ENCODE measurements at regions not wholly inside any gene's neighbourhood (a gene's known extent, or its start where the extent isn't known, plus 50 kb on each side); places are given as distances from the start of the nearest gene placed in this dataset.

DNA sequence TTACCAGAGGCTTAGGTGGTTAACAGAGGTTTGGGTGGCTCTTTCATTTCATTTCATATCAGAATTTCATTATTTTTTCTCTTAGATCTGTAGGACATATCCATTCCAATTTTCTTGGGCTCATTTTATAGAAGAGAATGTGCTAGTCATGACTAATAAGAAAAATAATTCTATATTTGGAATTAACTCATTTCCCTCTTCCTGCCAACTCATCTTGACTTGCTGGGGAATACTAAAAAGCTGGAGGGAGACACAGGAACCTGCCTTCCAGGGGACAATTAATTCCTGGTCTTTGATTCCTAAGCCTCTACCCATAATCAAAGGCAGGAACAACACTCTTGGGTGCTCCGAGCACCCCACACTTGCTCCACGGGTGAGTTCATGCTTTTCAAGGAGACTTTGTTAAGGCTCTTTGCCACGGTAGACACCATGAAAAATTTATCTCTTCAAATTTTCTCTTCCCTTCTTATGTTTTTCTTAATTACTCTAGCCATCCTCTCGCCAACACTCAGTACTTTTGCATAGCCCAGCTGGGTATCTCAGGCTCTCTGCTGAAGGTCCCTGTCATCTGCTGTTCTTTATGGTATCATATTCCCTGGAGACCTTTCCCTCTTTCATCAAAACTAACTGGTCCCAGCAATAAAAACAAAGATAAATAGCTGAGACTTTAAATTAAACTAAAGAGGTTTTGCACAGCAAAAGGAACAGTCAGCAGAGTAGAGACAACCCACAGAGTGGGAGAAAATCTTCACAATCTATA lies 273.9 kb downstream of the NPR3 start:
- Histone ChIP-seq H3K36me3 (no peaks in the 10 kb centered on the region), H3K27ac (no peak overlapping the region), H3K4me3 (no peak overlapping the region), H3K27me3 (no peaks in the 10 kb centered on the region), H3K4me1 (no peaks in the 10 kb centered on the region), H3K9me3 (peaks cover 0 to 14% (median 0%) of the 10 kb centered on the region in 11 donors)
- WGBS, 2 donors: 67 to 70% methylated on average over 4 of the region's 4 CpGs
- DNase-seq: no peak
- TF ChIP-seq, protein P1, sequence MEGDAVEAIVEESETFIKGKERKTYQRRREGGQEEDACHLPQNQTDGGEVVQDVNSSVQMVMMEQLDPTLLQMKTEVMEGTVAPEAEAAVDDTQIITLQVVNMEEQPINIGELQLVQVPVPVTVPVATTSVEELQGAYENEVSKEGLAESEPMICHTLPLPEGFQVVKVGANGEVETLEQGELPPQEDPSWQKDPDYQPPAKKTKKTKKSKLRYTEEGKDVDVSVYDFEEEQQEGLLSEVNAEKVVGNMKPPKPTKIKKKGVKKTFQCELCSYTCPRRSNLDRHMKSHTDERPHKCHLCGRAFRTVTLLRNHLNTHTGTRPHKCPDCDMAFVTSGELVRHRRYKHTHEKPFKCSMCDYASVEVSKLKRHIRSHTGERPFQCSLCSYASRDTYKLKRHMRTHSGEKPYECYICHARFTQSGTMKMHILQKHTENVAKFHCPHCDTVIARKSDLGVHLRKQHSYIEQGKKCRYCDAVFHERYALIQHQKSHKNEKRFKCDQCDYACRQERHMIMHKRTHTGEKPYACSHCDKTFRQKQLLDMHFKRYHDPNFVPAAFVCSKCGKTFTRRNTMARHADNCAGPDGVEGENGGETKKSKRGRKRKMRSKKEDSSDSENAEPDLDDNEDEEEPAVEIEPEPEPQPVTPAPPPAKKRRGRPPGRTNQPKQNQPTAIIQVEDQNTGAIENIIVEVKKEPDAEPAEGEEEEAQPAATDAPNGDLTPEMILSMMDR (IDR thresholded peaks at IDR 0.05): no peak
- ATAC-seq: no peak
- intact Hi-C loops (cut with DNase I): no loop called here

DNA sequence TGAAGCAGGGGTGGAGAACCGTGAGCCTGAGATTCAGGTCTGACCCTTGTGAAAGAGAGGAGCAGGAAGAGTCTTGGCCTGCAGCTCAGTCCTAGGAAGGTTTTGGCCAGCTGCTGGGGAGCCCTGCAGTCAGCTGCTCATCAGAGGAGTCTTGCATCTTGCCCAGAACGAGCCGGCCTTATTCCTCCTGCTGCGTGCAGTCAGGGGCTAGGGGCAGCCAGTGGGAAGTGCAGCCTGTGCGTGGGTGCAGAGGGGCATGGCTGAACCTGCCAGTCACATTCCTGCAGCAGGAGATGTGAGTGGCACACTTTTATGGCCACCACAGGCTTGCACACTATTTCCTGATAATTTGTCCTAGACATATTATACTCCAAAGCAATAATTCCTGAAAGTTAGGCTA lies 278.7 kb downstream of the NPR3 start:
- TF ChIP-seq, protein P1 (IDR thresholded peaks at IDR 0.05): no peak

DNA sequence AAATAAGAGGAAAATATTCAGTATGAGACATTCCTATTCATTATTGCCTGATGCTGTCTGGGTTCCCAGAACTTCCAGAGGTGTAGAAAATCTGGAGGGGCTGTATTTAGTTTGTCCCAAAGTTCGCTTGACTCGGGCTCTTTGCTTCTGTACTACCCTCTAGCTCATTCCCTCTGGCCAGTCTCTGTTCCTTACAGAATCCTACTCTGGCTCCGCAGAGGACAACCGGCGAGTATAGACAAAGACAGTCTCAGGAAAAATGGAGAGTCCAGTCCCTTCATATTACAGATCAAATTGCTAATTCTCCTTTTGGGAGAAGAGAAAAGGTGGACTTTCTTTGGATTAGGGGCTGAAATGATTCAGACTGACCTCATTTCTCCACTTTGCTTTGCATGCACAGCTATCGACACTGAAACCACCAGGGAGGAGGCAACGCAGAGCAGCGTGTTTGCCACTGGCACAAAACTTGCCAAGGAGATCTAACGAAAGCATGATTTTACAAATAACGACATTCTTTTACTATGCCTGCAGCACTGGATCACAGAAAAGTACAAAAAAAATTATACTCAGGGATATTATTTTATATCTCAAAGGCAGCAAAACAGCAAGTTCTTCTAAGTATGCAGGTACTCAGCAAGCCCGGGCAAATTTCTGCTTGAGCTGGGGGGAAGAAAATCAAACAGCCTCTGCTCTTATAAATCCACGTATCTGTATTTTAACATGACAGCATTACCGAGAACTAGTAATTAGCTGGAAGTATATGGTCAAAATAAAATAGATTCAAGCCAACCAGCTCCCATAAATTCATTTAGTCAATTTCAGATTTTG lies 279.7 kb downstream of the NPR3 start:
- no peaks in the 10 kb centered on the region for H3K27me3 ChIP-seq
- H3K27ac ChIP-seq: no peak overlapping the region
- ATAC-seq (no peak), DNase-seq (no peak)
- WGBS, 2 donors: 82 to 84% methylated on average over 13 of the region's 13 CpGs
- intact Hi-C loops (cut with DNase I): no loop called here
- no peak overlapping the region for H3K4me3 ChIP-seq
- H3K9me3 ChIP-seq: no peaks in the 10 kb centered on the region
- H3K36me3 ChIP-seq: no peaks in the 10 kb centered on the region
- TF ChIP-seq, protein P1 (IDR thresholded peaks at IDR 0.05): no peak
- H3K4me1 ChIP-seq: no peaks in the 10 kb centered on the region

More for the DNA sequence above, 278.7 kb downstream of the NPR3 start:
- no peak for ATAC-seq
- Histone ChIP-seq H3K4me1 (no peaks in the 10 kb centered on the region), H3K27ac (no peak overlapping the region), H3K4me3 (no peak overlapping the region), H3K9me3 (no peaks in the 10 kb centered on the region), H3K27me3 (no peaks in the 10 kb centered on the region), H3K36me3 (no peaks in the 10 kb centered on the region)
- intact Hi-C loops (cut with DNase I): no loop called here
- 72 to 78% methylated on average over 5 of the region's 5 CpGs for WGBS, 2 donors
- DNase-seq: no peak

DNA sequence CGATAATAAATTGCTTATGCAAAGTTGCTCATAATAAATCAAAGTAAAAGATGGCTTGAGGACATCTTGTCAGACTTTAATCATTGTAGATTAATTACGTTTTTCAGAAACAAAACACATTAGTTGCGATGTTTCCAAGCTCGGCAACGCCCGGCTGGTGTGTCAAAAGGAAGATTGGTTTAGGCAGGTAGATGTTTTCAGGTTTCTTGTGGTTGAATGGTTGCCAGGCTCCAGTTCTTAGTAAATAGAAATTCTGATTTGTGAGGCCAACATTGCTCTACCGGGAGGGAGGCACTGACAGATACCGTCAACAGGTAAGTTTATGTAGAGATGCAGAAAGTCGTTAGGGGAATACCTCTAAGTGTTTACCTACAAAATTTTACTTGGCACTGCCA lies 280.3 kb downstream of the NPR3 start:
- Histone ChIP-seq H3K9me3 (no peaks in the 10 kb centered on the region), H3K27ac (no peak overlapping the region), H3K4me3 (no peak overlapping the region), H3K27me3 (no peaks in the 10 kb centered on the region), H3K4me1 (no peaks in the 10 kb centered on the region), H3K36me3 (no peaks in the 10 kb centered on the region)
- ATAC-seq (no peak), DNase-seq (no peak)
- TF ChIP-seq, protein P1 (IDR thresholded peaks at IDR 0.05): no peak
- whole genome bisulfite sequencing, 2 donors: 89 to 91% methylated on average over 9 of the region's 9 CpGs
- intact Hi-C loops (cut with DNase I): no loop called here

Data from heart right ventricle (tissue), 16 donors.